ENCODE measurements at regions not wholly inside any gene's neighbourhood (a gene's known extent, or its start where the extent isn't known, plus 50 kb on each side); places are given as distances from the start of the nearest gene placed in this dataset.

DNA sequence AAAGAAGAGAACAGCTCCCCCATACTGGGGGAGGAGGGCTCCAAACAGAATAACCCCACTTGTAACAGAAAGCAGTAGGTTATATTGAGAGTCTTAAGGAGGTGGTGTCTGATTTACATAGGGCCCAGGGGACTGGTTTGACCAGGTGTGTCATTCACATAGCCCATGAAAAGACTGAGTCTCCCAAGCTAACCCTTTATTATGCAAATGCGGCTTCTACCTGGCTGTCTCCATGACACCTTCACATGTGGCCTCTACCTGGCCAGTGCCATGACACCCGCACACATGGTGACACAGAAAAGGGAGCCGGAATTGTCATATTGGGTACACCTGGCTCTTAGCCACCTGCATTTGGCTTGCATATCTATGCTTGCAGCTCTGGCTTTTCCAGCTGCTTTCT is 1057.2 kb upstream of the PIK3C3 start:
- TF ChIP-seq, protein P1, sequence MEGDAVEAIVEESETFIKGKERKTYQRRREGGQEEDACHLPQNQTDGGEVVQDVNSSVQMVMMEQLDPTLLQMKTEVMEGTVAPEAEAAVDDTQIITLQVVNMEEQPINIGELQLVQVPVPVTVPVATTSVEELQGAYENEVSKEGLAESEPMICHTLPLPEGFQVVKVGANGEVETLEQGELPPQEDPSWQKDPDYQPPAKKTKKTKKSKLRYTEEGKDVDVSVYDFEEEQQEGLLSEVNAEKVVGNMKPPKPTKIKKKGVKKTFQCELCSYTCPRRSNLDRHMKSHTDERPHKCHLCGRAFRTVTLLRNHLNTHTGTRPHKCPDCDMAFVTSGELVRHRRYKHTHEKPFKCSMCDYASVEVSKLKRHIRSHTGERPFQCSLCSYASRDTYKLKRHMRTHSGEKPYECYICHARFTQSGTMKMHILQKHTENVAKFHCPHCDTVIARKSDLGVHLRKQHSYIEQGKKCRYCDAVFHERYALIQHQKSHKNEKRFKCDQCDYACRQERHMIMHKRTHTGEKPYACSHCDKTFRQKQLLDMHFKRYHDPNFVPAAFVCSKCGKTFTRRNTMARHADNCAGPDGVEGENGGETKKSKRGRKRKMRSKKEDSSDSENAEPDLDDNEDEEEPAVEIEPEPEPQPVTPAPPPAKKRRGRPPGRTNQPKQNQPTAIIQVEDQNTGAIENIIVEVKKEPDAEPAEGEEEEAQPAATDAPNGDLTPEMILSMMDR (IDR thresholded peaks at IDR 0.05), result no peak
- no peak for TF ChIP-seq POLR2A (IDR thresholded peaks at IDR 0.05)

All from Peyer's patch (tissue), 4 donors.